ENCODE measurements at regions not wholly inside any gene's neighbourhood (a gene's known extent, or its start where the extent isn't known, plus 50 kb on each side); places are given as distances from the start of the nearest gene placed in this dataset.
A peak's percentile ranks its signal among the peaks of the same experiment; 100 is the strongest.
"Not testable (repeated sequence)": the region's sequence is repeated elsewhere in the genome, so short reads cannot be mapped to it uniquely, and the experiment has no call there.

GRCh38 chr22:22179858-22180257 is 64.7 kb upstream of the VPREB1 start:
- ATAC-seq (replicated peaks) (no peak), DNase-seq (no peak)
- Mint-ChIP-seq H3K4me1 (ENCODE audit: low read depth in 2 of 2) (no peaks in the 10 kb centered on the region), H3K9me3 (no peaks in the 10 kb centered on the region), H3K27ac (no peak overlapping the region), H3K36me3 (ENCODE audit: insufficient read depth) (no peaks in the 10 kb centered on the region), H3K4me3 (no peak overlapping the region), H3K27me3 (peaks cover 65 to 95% of the 10 kb centered on the region in 2 donors)

GRCh38 chr22:22178992-22179391 is 65.6 kb upstream of the VPREB1 start:
- ATAC-seq (replicated peaks) (no peak), DNase-seq (no peak)
- Mint-ChIP-seq H3K4me1 (ENCODE audit: low read depth in 2 of 2) (no peaks in the 10 kb centered on the region), H3K36me3 (ENCODE audit: insufficient read depth) (no peaks in the 10 kb centered on the region), H3K27ac (no peak overlapping the region), H3K9me3 (no peaks in the 10 kb centered on the region), H3K4me3 (no peak overlapping the region), H3K27me3 (peaks cover 56 to 87% of the 10 kb centered on the region in 2 donors)

- no peaks in the 10 kb centered on the region for H3K9me3 Mint-ChIP-seq
- ATAC-seq (replicated peaks) (no peak), DNase-seq (no peak)
- no peak overlapping the region for H3K27ac Mint-ChIP-seq
- H3K27me3 Mint-ChIP-seq, result peaks cover 51 to 82% of the 10 kb centered on the region in 2 donors
- H3K4me3 Mint-ChIP-seq, result no peak overlapping the region
- no peaks in the 10 kb centered on the region for H3K4me1 Mint-ChIP-seq (ENCODE audit: low read depth in 2 of 2)
- H3K36me3 Mint-ChIP-seq (ENCODE audit: insufficient read depth), result no peaks in the 10 kb centered on the region
Observed at GRCh38 chr22:22178355-22178965, 66.1 kb upstream of the VPREB1 start.

- no peak for DNase-seq
Observed at GRCh38 chr22:22176929-22177616, 67.5 kb upstream of the VPREB1 start.

GRCh38 chr22:22172896-22173628 is 71.5 kb upstream of the VPREB1 start:
- H3K27me3 Mint-ChIP-seq, result peaks cover 15 to 31% of the 10 kb centered on the region in 2 donors
- H3K4me1 Mint-ChIP-seq (ENCODE audit: low read depth in 2 of 2); H3K9me3 Mint-ChIP-seq; ATAC-seq (replicated peaks); H3K27ac Mint-ChIP-seq; H3K4me3 Mint-ChIP-seq; H3K36me3 Mint-ChIP-seq (ENCODE audit: insufficient read depth); DNase-seq: not testable (repeated sequence)

More at GRCh38 chr22:22176929-22177616, 67.5 kb upstream of the VPREB1 start:
- Mint-ChIP-seq H3K4me1 (ENCODE audit: low read depth in 2 of 2) (no peaks in the 10 kb centered on the region), H3K36me3 (ENCODE audit: insufficient read depth) (no peaks in the 10 kb centered on the region), H3K27me3 (peaks cover 38 to 71% of the 10 kb centered on the region in 2 donors), H3K4me3 (no peak overlapping the region), H3K27ac (no peak overlapping the region), H3K9me3 (no peaks in the 10 kb centered on the region)
- ATAC-seq (replicated peaks), result no peak

- Mint-ChIP-seq H3K4me1 (ENCODE audit: low read depth in 2 of 2) (peaks cover 8 to 15% of the 10 kb centered on the region in 2 donors), H3K27ac (no peak overlapping the region), H3K27me3 (peaks cover 8 to 18% of the 10 kb centered on the region in 2 donors), H3K36me3 (ENCODE audit: insufficient read depth) (no peaks in the 10 kb centered on the region), H3K9me3 (no peaks in the 10 kb centered on the region), H3K4me3 (no peak overlapping the region)
- no peak for DNase-seq
- no peak for ATAC-seq (replicated peaks)
Observed at GRCh38 chr22:22171357-22172218, 73.0 kb upstream of the VPREB1 start.

- no peaks in the 10 kb centered on the region for H3K9me3 Mint-ChIP-seq
- H3K4me1 Mint-ChIP-seq (ENCODE audit: low read depth in 2 of 2), result peaks cover 8 to 15% of the 10 kb centered on the region in 2 donors
- H3K27ac Mint-ChIP-seq, result peak overlapping the region in 1 of 2 donors; percentile 55
- peaks cover 0 to 2% of the 10 kb centered on the region in 2 donors for H3K27me3 Mint-ChIP-seq
- ATAC-seq (replicated peaks), result no peak
- H3K4me3 Mint-ChIP-seq, result no peak overlapping the region
- no peak for DNase-seq
- H3K36me3 Mint-ChIP-seq (ENCODE audit: insufficient read depth), result no peaks in the 10 kb centered on the region
Observed at GRCh38 chr22:22169923-22170322, 74.7 kb upstream of the VPREB1 start.

GRCh38 chr22:22168941-22169867 is 75.4 kb upstream of the VPREB1 start:
- DNase-seq, result no peak
- Mint-ChIP-seq H3K9me3 (no peaks in the 10 kb centered on the region), H3K4me1 (ENCODE audit: low read depth in 2 of 2) (peaks cover 8 to 15% of the 10 kb centered on the region in 2 donors), H3K27me3 (peaks cover 0 to 7% of the 10 kb centered on the region in 2 donors), H3K36me3 (ENCODE audit: insufficient read depth) (peaks cover 3% of the 10 kb centered on the region), H3K4me3 (peak overlapping the region in 1 of 2 donors; percentile 81), H3K27ac (no peak overlapping the region)
- ATAC-seq (replicated peaks), result no peak

GRCh38 chr22:22168190-22168940 is 76.2 kb upstream of the VPREB1 start:
- Mint-ChIP-seq H3K36me3 (ENCODE audit: insufficient read depth) (peaks cover 3% of the 10 kb centered on the region), H3K27ac (peak overlapping the region; percentile 82 to 84), H3K27me3 (peaks cover under 1 to 15% of the 10 kb centered on the region in 2 donors), H3K4me3 (peak overlapping the region; percentile 75 to 81), H3K9me3 (no peaks in the 10 kb centered on the region), H3K4me1 (ENCODE audit: low read depth in 2 of 2) (peaks cover 8 to 15% of the 10 kb centered on the region in 2 donors)
- DNase-seq (peak in 1 of 3 experiments; percentile 12), ATAC-seq (replicated peaks) (peak; percentile 53)

GRCh38 chr22:22167791-22168189 is 76.8 kb upstream of the VPREB1 start:
- DNase-seq (peak in 1 of 3 experiments; percentile 12), ATAC-seq (replicated peaks) (peak; percentile 82)
- Mint-ChIP-seq H3K4me3 (peak overlapping the region; percentile 75 to 81), H3K9me3 (no peaks in the 10 kb centered on the region), H3K36me3 (ENCODE audit: insufficient read depth) (peaks cover 3% of the 10 kb centered on the region), H3K27me3 (peaks cover 6 to 19% of the 10 kb centered on the region in 2 donors), H3K4me1 (ENCODE audit: low read depth in 2 of 2) (peaks cover 8 to 15% of the 10 kb centered on the region in 2 donors), H3K27ac (peak overlapping the region; percentile 82 to 84)

GRCh38 chr22:22166941-22167713 is 77.5 kb upstream of the VPREB1 start:
- DNase-seq, result no peak
- Mint-ChIP-seq H3K27ac (peak overlapping the region; percentile 82 to 84), H3K4me1 (ENCODE audit: low read depth in 2 of 2) (peaks cover 8 to 15% of the 10 kb centered on the region in 2 donors), H3K9me3 (no peaks in the 10 kb centered on the region), H3K27me3 (peaks cover 6 to 23% of the 10 kb centered on the region in 2 donors), H3K36me3 (ENCODE audit: insufficient read depth) (peaks cover 3% of the 10 kb centered on the region), H3K4me3 (peak overlapping the region in 1 of 2 donors; percentile 75)
- no peak for ATAC-seq (replicated peaks)

Data from effector memory CD8-positive, alpha-beta T cell (primary cell).